Psoas muscle (tissue), 7 donors: ENCODE measurements at regions not wholly inside any gene's neighbourhood (a gene's known extent, or its start where the extent isn't known, plus 50 kb on each side); places are given as distances from the start of the nearest gene placed in this dataset.
A peak's percentile ranks its signal among the peaks of the same experiment; 100 is the strongest.

Experiments
- ATAC-seq, 4 donors: fragments of 200-7000 bp; cut with Tn5 transposase; one replicate each; pipeline ENCODE4 v1.9.1; 2020; ENCODE audit warnings: moderate library complexity in 3 of 4, mild to moderate bottlenecking in 2 of 4
- DNase-seq, 2 donors: peaks; one replicate each; pipeline ENCODE4 v3.0.0-alpha.2; 2020
- H3K27ac ChIP-seq: fragments of 200-600 bp; one replicate; pipeline ENCODE4 v1.8.0; 2022
- H3K27me3 ChIP-seq, 3 donors: fragments of 200-600 bp in 1 of 3; one replicate each; pipeline versions ENCODE4 v1.6.1 to v1.8.0; 2013 to 2022; ENCODE audit warnings: low read length in 2 of 3, mild to moderate bottlenecking in 2 of 3, moderate library complexity in 1 of 3; ENCODE audit not compliant: insufficient read depth in 3 of 3
- H3K36me3 ChIP-seq, 2 donors: fragments of 200-600 bp in 1 of 2; one replicate each; pipeline versions ENCODE4 v1.6.1 to v1.8.0; 2013 to 2022; ENCODE audit warnings: low read depth in 1 of 2, mild to moderate bottlenecking in 1 of 2, moderate library complexity in 1 of 2; ENCODE audit not compliant: insufficient read depth in 1 of 2
- H3K4me1 ChIP-seq: fragments of 200-600 bp; one replicate; pipeline ENCODE4 v1.8.0; 2022
- H3K4me3 ChIP-seq: fragments of 200-600 bp; one replicate; pipeline ENCODE4 v1.8.0; 2022; ENCODE audit warnings: mild to moderate bottlenecking
- H3K9me3 ChIP-seq: fragments of 200-600 bp; one replicate; pipeline ENCODE4 v1.8.0; 2022
- CTCF ChIP-seq: fragments of 200-600 bp; IDR thresholded peaks from one replicate; pipeline ENCODE4 v1.8.0; 2022; ENCODE audit warnings: antibody characterized with exemption
- WGBS, 3 donors: extraction: QIAGEN DNeasy Blood & Tissue Kit; methylation state at CpG; one replicate each; pipeline versions ENCODE4 v1.1.6 to v1.1.7; 2013; 5-methylcytosine and 5-hydroxymethylcytosine counted together
- intact Hi-C, 2 donors: fragments of 100-400 bp; cut with DNase I; formaldehyde crosslinking; loops; one replicate each; pipeline versions ENCODE4 v1.11.0 to v1.14.2; 2022
- donor health status: healthy with polysubstance abuse.
- donor health status: DM: no; HTN: no; CAD: no; lungs with moderate emphysema.
- donor health status: Bipolar disorder and iron deficiency.
- donor health status: healthy.
- donor health status: DM: yes; HTN: yes; CAD: no.
- donor health status: DM: no; HTN: no; CAD: no.
- donor health status: DM: yes; HTN: yes; CAD: no.

- DNase-seq (no peak), ATAC-seq (no peak)
- H3K36me3 ChIP-seq, result no peaks in the 10 kb centered on the region
- no peaks in the 10 kb centered on the region for H3K4me1 ChIP-seq
- no peak for TF ChIP-seq CTCF
- H3K4me3 ChIP-seq, result no peak overlapping the region
- intact Hi-C loops, result no loop called here
- WGBS, 3 donors, result 32 to 54% (median 48%) methylated on average over 1 of the region's 1 CpG
- H3K9me3 ChIP-seq, result peaks cover 2% of the 10 kb centered on the region
- H3K27ac ChIP-seq, result no peak overlapping the region
- H3K27me3 ChIP-seq, result no peaks in the 10 kb centered on the region
Observed at GRCh38 chr9:31983895-31984294, 400.5 kb upstream of the ACO1 start.

- Histone ChIP-seq H3K4me1 (no peaks in the 10 kb centered on the region), H3K27ac (no peak overlapping the region), H3K36me3 (no peaks in the 10 kb centered on the region), H3K27me3 (no peaks in the 10 kb centered on the region), H3K4me3 (no peak overlapping the region), H3K9me3 (no peaks in the 10 kb centered on the region)
- DNase-seq, result no peak
- whole genome bisulfite sequencing, 3 donors, result 33 to 83% (median 59%) methylated on average over 1 of the region's 1 CpG
- ATAC-seq, result no peak
- TF ChIP-seq CTCF, result peak; percentile 3
- intact Hi-C loops, result no loop called here
Observed at GRCh38 chr9:31996331-31996730, 388.1 kb upstream of the ACO1 start.

GRCh38 chr9:32004431-32005076, 379.9 kb upstream of the ACO1 start:
- Histone ChIP-seq H3K27me3 (no peaks in the 10 kb centered on the region), H3K4me3 (no peak overlapping the region), H3K9me3 (no peaks in the 10 kb centered on the region), H3K27ac (no peak overlapping the region), H3K36me3 (no peaks in the 10 kb centered on the region), H3K4me1 (no peaks in the 10 kb centered on the region)
- DNase-seq, result no peak
- intact Hi-C loops, result no loop called here
- TF ChIP-seq CTCF, result no peak
- 77 to 83% (median 80%) methylated on average over 7 of the region's 7 CpGs for WGBS, 3 donors
- ATAC-seq, result no peak

- H3K27me3 ChIP-seq, result no peaks in the 10 kb centered on the region
- no peaks in the 10 kb centered on the region for H3K9me3 ChIP-seq
- TF ChIP-seq CTCF, result no peak
- DNase-seq (no peak), ATAC-seq (no peak)
- no peaks in the 10 kb centered on the region for H3K36me3 ChIP-seq
- intact Hi-C loops, result no loop called here
- no peak overlapping the region for H3K27ac ChIP-seq
- 74 to 78% (median 74%) methylated on average over 8 of the region's 8 CpGs for WGBS, 3 donors
- H3K4me3 ChIP-seq, result no peak overlapping the region
- H3K4me1 ChIP-seq, result no peaks in the 10 kb centered on the region
Observed at GRCh38 chr9:32010322-32010721, 374.1 kb upstream of the ACO1 start.

GRCh38 chr9:32011049-32011448, 373.4 kb upstream of the ACO1 start:
- Histone ChIP-seq H3K27ac (no peak overlapping the region), H3K27me3 (no peaks in the 10 kb centered on the region), H3K4me3 (no peak overlapping the region), H3K36me3 (no peaks in the 10 kb centered on the region), H3K4me1 (no peaks in the 10 kb centered on the region), H3K9me3 (no peaks in the 10 kb centered on the region)
- DNase-seq (no peak), ATAC-seq (no peak)
- intact Hi-C loops, result no loop called here
- WGBS, 3 donors, result 61 to 73% (median 61%) methylated on average over 2 of the region's 2 CpGs
- TF ChIP-seq CTCF, result no peak
